ENCODE measurements at regions not wholly inside any gene's neighbourhood (a gene's known extent, or its start where the extent isn't known, plus 50 kb on each side); places are given as distances from the start of the nearest gene placed in this dataset.
"Not testable (repeated sequence)": the region's sequence is repeated elsewhere in the genome, so short reads cannot be mapped to it uniquely, and the experiment has no call there.

- no peak for DNase-seq (ENCODE audit: low read depth)
- TF ChIP-seq CTCF (IDR thresholded peaks at IDR 0.05; ENCODE audit: insufficient read depth, low read length, poor library complexity, severe bottlenecking): no peak
- Histone ChIP-seq H3K4me3 (ENCODE audit: low read depth, low read length) (no peak overlapping the region), H3K36me3 (ENCODE audit: control insufficient read depth, insufficient read depth, low read length) (no peaks in the 10 kb centered on the region), H3K27me3 (ENCODE audit: control insufficient read depth, insufficient read depth, low read length) (no peaks in the 10 kb centered on the region)
Observed at GRCh38 chr2:133640103-133640502, 71.8 kb upstream of the NCKAP5 start.

- no peak for TF ChIP-seq CTCF (IDR thresholded peaks at IDR 0.05; ENCODE audit: insufficient read depth, low read length, poor library complexity, severe bottlenecking)
- no peaks in the 10 kb centered on the region for H3K27me3 ChIP-seq (ENCODE audit: control insufficient read depth, insufficient read depth, low read length)
- DNase-seq (ENCODE audit: low read depth): no peak
- no peaks in the 10 kb centered on the region for H3K36me3 ChIP-seq (ENCODE audit: control insufficient read depth, insufficient read depth, low read length)
- no peak overlapping the region for H3K4me3 ChIP-seq (ENCODE audit: low read depth, low read length)
Observed at GRCh38 chr2:133641497-133641896, 73.2 kb upstream of the NCKAP5 start.

GRCh38 chr2:133641942-133642725 lies 73.9 kb upstream of the NCKAP5 start:
- H3K4me3 ChIP-seq (ENCODE audit: low read depth, low read length): no peak overlapping the region
- no peaks in the 10 kb centered on the region for H3K27me3 ChIP-seq (ENCODE audit: control insufficient read depth, insufficient read depth, low read length)
- no peaks in the 10 kb centered on the region for H3K36me3 ChIP-seq (ENCODE audit: control insufficient read depth, insufficient read depth, low read length)
- TF ChIP-seq CTCF (IDR thresholded peaks at IDR 0.05; ENCODE audit: insufficient read depth, low read length, poor library complexity, severe bottlenecking): no peak
- DNase-seq (ENCODE audit: low read depth): no peak

GRCh38 chr2:133642791-133643191 lies 74.5 kb upstream of the NCKAP5 start:
- TF ChIP-seq CTCF (IDR thresholded peaks at IDR 0.05; ENCODE audit: insufficient read depth, low read length, poor library complexity, severe bottlenecking): no peak
- DNase-seq (ENCODE audit: low read depth): no peak
- H3K4me3 ChIP-seq (ENCODE audit: low read depth, low read length): no peak overlapping the region

GRCh38 chr2:133643863-133644262 lies 75.6 kb upstream of the NCKAP5 start:
- Histone ChIP-seq H3K36me3 (ENCODE audit: control insufficient read depth, insufficient read depth, low read length) (no peaks in the 10 kb centered on the region), H3K4me3 (ENCODE audit: low read depth, low read length) (no peak overlapping the region), H3K27me3 (ENCODE audit: control insufficient read depth, insufficient read depth, low read length) (no peaks in the 10 kb centered on the region)
- no peak for DNase-seq (ENCODE audit: low read depth)
- TF ChIP-seq CTCF (IDR thresholded peaks at IDR 0.05; ENCODE audit: insufficient read depth, low read length, poor library complexity, severe bottlenecking): no peak

More at GRCh38 chr2:133642791-133643191, 74.5 kb upstream of the NCKAP5 start:
- no peaks in the 10 kb centered on the region for H3K36me3 ChIP-seq (ENCODE audit: control insufficient read depth, insufficient read depth, low read length)
- H3K27me3 ChIP-seq (ENCODE audit: control insufficient read depth, insufficient read depth, low read length): no peaks in the 10 kb centered on the region

- DNase-seq (ENCODE audit: low read depth): no peak
- H3K27me3 ChIP-seq (ENCODE audit: control insufficient read depth, insufficient read depth, low read length): no peaks in the 10 kb centered on the region
- H3K4me3 ChIP-seq (ENCODE audit: low read depth, low read length): no peak overlapping the region
- TF ChIP-seq CTCF (IDR thresholded peaks at IDR 0.05; ENCODE audit: insufficient read depth, low read length, poor library complexity, severe bottlenecking): no peak
- H3K36me3 ChIP-seq (ENCODE audit: control insufficient read depth, insufficient read depth, low read length): no peaks in the 10 kb centered on the region
Observed at GRCh38 chr2:133644846-133645245, 76.6 kb upstream of the NCKAP5 start.

- not testable (repeated sequence) for H3K36me3 ChIP-seq (ENCODE audit: control insufficient read depth, insufficient read depth, low read length); H3K4me3 ChIP-seq (ENCODE audit: low read depth, low read length); DNase-seq (ENCODE audit: low read depth); H3K27me3 ChIP-seq (ENCODE audit: control insufficient read depth, insufficient read depth, low read length)
Observed at GRCh38 chr2:133647386-133647785, 79.1 kb upstream of the NCKAP5 start.

All from kidney epithelial cell (primary cell).